SK-N-SH (cell line): ENCODE measurements at regions not wholly inside any gene's neighbourhood (a gene's known extent, or its start where the extent isn't known, plus 50 kb on each side); places are given as distances from the start of the nearest gene placed in this dataset.

Experiments
- CTCF ChIA-PET: fragments of 300-600, 350-600 bp; formaldehyde crosslinking; extraction: SDS; loops from one replicate; lab custom pipeline; 2021; lab: Yijun Ruan, JAX
- POLR2A ChIA-PET: fragments of 350-600 bp; sonication (Branson Sonifier 250); formaldehyde crosslinking; extraction: SDS; loops from one replicate; lab custom pipeline; 2020; ENCODE audit warnings: antibody characterized with exemption, inconsistent platforms; lab: Yijun Ruan, JAX
- DNase-seq: peaks from one replicate; pipeline ENCODE4 v3.0.0; 2012
- H2AFZ ChIP-seq: fragments of 200-600 bp; sonication (generic); 2 replicates; pipeline ENCODE4 v1.8.1; 2016; ENCODE audit warnings: antibody characterized with exemption, mild to moderate bottlenecking, low read depth
- H3F3A ChIP-seq: fragments of 200-600 bp; sonication (generic); replicated peaks from 2 replicates; pipeline ENCODE3; 2016; ENCODE audit warnings: antibody characterized with exemption, mild to moderate bottlenecking; ENCODE audit not compliant: insufficient read depth
- H3K27ac ChIP-seq, 2 experiments: fragments of 200-500 bp in 1 of 2; fragments of 200-600 bp in 1 of 2; sonication (Bioruptor generic) in 1 of 2; sonication (generic), shearing (Covaris generic) in 1 of 2; 2 replicates each; pipeline versions ENCODE4 v1.5.1 to v1.6.1; 2014 to 2016; ENCODE audit warnings: low read depth in 2 of 2, inconsistent platforms in 1 of 2, low read length in 1 of 2, mild to moderate bottlenecking in 1 of 2, mixed read lengths in 1 of 2
- H3K27me3 ChIP-seq: fragments of 200-600 bp; sonication (generic), shearing (Covaris generic); 2 replicates; pipeline ENCODE4 v1.6.1; 2016; ENCODE audit warnings: mixed run types; ENCODE audit not compliant: insufficient read depth
- H3K36me3 ChIP-seq, 2 experiments: fragments of 200-500 bp in 1 of 2; fragments of 200-600 bp in 1 of 2; sonication (Bioruptor generic) in 1 of 2; sonication (generic) in 1 of 2; replicated peaks in 1 of 2; 2 replicates each; pipeline versions ENCODE3 to v1.5.1; 2014 to 2016; ENCODE audit warnings: low read length in 1 of 2, mild to moderate bottlenecking in 1 of 2; ENCODE audit not compliant: insufficient read depth in 2 of 2, control insufficient read depth in 1 of 2
- H3K4me1 ChIP-seq, 2 experiments: fragments of 200-500 bp in 1 of 2; fragments of 200-600 bp in 1 of 2; sonication (Bioruptor generic) in 1 of 2; sonication (generic), shearing (Covaris generic) in 1 of 2; 2 replicates each; pipeline versions ENCODE4 v1.5.1 to v1.6.1; 2014 to 2016; ENCODE audit warnings: low read depth in 1 of 2, low read length in 1 of 2, mixed run types in 1 of 2; ENCODE audit not compliant: insufficient read depth in 2 of 2, control insufficient read depth in 1 of 2
- H3K4me2 ChIP-seq: fragments of 200-600 bp; sonication (generic), shearing (Covaris generic); 2 replicates; pipeline ENCODE4 v1.6.1; 2017; ENCODE audit warnings: mixed run types
- H3K4me3 ChIP-seq, 2 experiments: fragments of 200-500 bp in 1 of 2; fragments of 200-600 bp in 1 of 2; sonication (Bioruptor generic) in 1 of 2; sonication (generic), shearing (Covaris generic) in 1 of 2; 2 replicates each; pipeline versions ENCODE4 v1.5.1 to v1.8.1; 2014 to 2016; ENCODE audit warnings: low read depth in 2 of 2, inconsistent platforms in 1 of 2, low read length in 1 of 2, mild to moderate bottlenecking in 1 of 2, mixed read lengths in 1 of 2, moderate library complexity in 1 of 2
- H3K79me2 ChIP-seq: fragments of 200-600 bp; sonication (generic); 2 replicates; pipeline ENCODE4 v1.8.1; 2017; ENCODE audit warnings: mild to moderate bottlenecking; ENCODE audit not compliant: insufficient read depth
- H3K9ac ChIP-seq: fragments of 200-600 bp; sonication (generic); 2 replicates; pipeline ENCODE4 v1.6.1; 2017; ENCODE audit warnings: mixed run types
- H3K9me2 ChIP-seq: fragments of 200-600 bp; sonication (generic); 2 replicates; pipeline ENCODE4 v1.6.1; 2017; ENCODE audit warnings: mixed run types
- H3K9me3 ChIP-seq: fragments of 200-600 bp; sonication (generic); 2 replicates; pipeline ENCODE4 v1.6.1; 2017; ENCODE audit warnings: mixed run types, mild to moderate bottlenecking, moderate library complexity
- H4K20me1 ChIP-seq: fragments of 200-600 bp; sonication (generic); 2 replicates; pipeline ENCODE4 v1.6.1; 2017; ENCODE audit warnings: mild to moderate bottlenecking, mixed run types; ENCODE audit not compliant: insufficient read depth
- ELF1 ChIP-seq: IDR thresholded peaks from 2 replicates; pipeline ENCODE4 v1.4.0; 2012
- EP300 ChIP-seq, 2 experiments: IDR thresholded peaks; 2 replicates each; pipeline versions ENCODE4 v1.4.0 to v1.6.1; 2012; ENCODE audit warnings: borderline replicate concordance in 1 of 2, low read depth in 1 of 2, low read length in 1 of 2
- EZH2phosphoT487 ChIP-seq: fragments of 200-600 bp; sonication (generic); IDR thresholded peaks from 2 replicates; pipeline ENCODE4 v1.6.1; 2017; ENCODE audit warnings: low read depth, mixed run types, mild to moderate bottlenecking, antibody characterized with exemption, moderate library complexity, borderline replicate concordance
- FOXM1 ChIP-seq: IDR thresholded peaks from 2 replicates; pipeline ENCODE4 v1.4.0; 2012; ENCODE audit warnings: low read depth, mild to moderate bottlenecking
- MXI1 ChIP-seq: IDR thresholded peaks from 2 replicates; pipeline ENCODE4 v1.6.1; 2012; ENCODE audit warnings: mild to moderate bottlenecking, low read depth, low read length, improper control_type of control experiment
- NFIC ChIP-seq: IDR thresholded peaks from 2 replicates; pipeline ENCODE4 v1.4.0; 2012; ENCODE audit warnings: borderline replicate concordance
- POLR2AphosphoS5 ChIP-seq: IDR thresholded peaks from 2 replicates; pipeline ENCODE4 v1.6.1; 2012; ENCODE audit warnings: low read depth, low read length
- RAD21 ChIP-seq: IDR thresholded peaks from 2 replicates; pipeline ENCODE4 v1.6.1; 2012; ENCODE audit warnings: mild to moderate bottlenecking, low read length
- RFX5 ChIP-seq: IDR thresholded peaks from 2 replicates; pipeline ENCODE4 v1.6.1; 2012; ENCODE audit warnings: mild to moderate bottlenecking, improper control_type of control experiment, low read length
- SIN3A ChIP-seq: IDR thresholded peaks from 2 replicates; pipeline ENCODE4 v1.6.1; 2012; ENCODE audit warnings: low read depth, mild to moderate bottlenecking, low read length, moderate library complexity, borderline replicate concordance
- TAF1 ChIP-seq: IDR thresholded peaks from 2 replicates; pipeline ENCODE4 v1.6.1; 2012; ENCODE audit warnings: low read depth, mild to moderate bottlenecking, low read length, moderate library complexity, borderline replicate concordance
- TCF12 ChIP-seq: IDR thresholded peaks from 2 replicates; pipeline ENCODE4 v1.4.0; 2012
- TEAD4 ChIP-seq: IDR thresholded peaks from 2 replicates; pipeline ENCODE4 v1.4.0; 2012; ENCODE audit warnings: mild to moderate bottlenecking, borderline replicate concordance; ENCODE audit not compliant: insufficient read depth
- YY1 ChIP-seq: IDR thresholded peaks from 2 replicates; pipeline ENCODE4 v1.4.0; 2012; ENCODE audit warnings: low read depth, mild to moderate bottlenecking
- WGBS: methylation state at CpG from one replicate; pipeline ENCODE4 v1.1.6; 2017; ENCODE audit warnings: low lambda C conversion rate; 5-methylcytosine and 5-hydroxymethylcytosine counted together
- TF ChIP-seq, protein P1 (sequence below): IDR thresholded peaks from 2 replicates; pipeline ENCODE4 v1.4.0; 2012; ENCODE audit warnings: low read depth, borderline replicate concordance
- TF ChIP-seq, protein P2 (sequence below): IDR thresholded peaks from 2 replicates; pipeline ENCODE4 v1.6.1; 2012; ENCODE audit warnings: mild to moderate bottlenecking, low read depth, low read length, moderate library complexity
- TF ChIP-seq, protein P3 (sequence below): IDR thresholded peaks from 2 replicates; pipeline ENCODE4 v1.4.0; 2012; ENCODE audit warnings: low read depth, borderline replicate concordance
- TF ChIP-seq, protein P4 (sequence below): IDR thresholded peaks from 2 replicates; pipeline ENCODE4 v1.4.0; 2012; ENCODE audit warnings: low read depth

DNA sequence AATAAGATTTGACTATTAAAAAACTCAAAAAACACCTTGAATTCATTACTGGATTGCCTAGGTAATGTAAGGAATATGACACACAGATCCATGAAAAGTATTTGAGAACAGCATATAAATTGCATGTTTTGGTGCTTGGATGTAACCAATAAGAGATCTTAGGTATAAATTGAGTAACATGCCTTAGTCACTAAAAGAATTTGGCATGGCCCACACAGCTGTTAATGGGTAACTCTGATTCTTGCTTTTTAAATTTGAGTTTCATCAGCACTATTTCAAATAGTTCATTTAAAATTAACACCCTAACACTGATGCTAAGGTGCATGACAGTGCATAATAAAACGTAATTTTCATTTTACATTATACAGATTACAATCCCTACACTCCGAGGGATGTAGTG, 779.3 kb upstream of the WWC1 start:
- POLR2A ChIA-PET: no interaction called here
- H3K79me2 ChIP-seq: no peaks in the 10 kb centered on the region
- no peak for DNase-seq
- no peaks in the 10 kb centered on the region for H3F3A ChIP-seq
- no peaks in the 10 kb centered on the region for H3K9me2 ChIP-seq
- H3K36me3 ChIP-seq: no peaks in the 10 kb centered on the region
- no peaks in the 10 kb centered on the region for H3K9me3 ChIP-seq
- no peak overlapping the region for H3K27ac ChIP-seq
- CTCF ChIA-PET: no interaction called here
- no peaks in the 10 kb centered on the region for H4K20me1 ChIP-seq
- no peak overlapping the region for H2AFZ ChIP-seq
- no peaks in the 10 kb centered on the region for H3K27me3 ChIP-seq
- H3K4me3 ChIP-seq: no peak overlapping the region
- H3K4me1 ChIP-seq: peaks cover 0 to 5% of the 10 kb centered on the region in 2 experiments; a peak in 1 of 4 replicates
- no peak overlapping the region for H3K9ac ChIP-seq
- 24% methylated on average over 2 of the region's 2 CpGs for WGBS
- TF ChIP-seq, protein P1, sequence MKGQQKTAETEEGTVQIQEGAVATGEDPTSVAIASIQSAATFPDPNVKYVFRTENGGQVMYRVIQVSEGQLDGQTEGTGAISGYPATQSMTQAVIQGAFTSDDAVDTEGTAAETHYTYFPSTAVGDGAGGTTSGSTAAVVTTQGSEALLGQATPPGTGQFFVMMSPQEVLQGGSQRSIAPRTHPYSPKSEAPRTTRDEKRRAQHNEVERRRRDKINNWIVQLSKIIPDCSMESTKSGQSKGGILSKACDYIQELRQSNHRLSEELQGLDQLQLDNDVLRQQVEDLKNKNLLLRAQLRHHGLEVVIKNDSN: no peak
- no peak for TF ChIP-seq EZH2phosphoT487
- TF ChIP-seq, protein P2, sequence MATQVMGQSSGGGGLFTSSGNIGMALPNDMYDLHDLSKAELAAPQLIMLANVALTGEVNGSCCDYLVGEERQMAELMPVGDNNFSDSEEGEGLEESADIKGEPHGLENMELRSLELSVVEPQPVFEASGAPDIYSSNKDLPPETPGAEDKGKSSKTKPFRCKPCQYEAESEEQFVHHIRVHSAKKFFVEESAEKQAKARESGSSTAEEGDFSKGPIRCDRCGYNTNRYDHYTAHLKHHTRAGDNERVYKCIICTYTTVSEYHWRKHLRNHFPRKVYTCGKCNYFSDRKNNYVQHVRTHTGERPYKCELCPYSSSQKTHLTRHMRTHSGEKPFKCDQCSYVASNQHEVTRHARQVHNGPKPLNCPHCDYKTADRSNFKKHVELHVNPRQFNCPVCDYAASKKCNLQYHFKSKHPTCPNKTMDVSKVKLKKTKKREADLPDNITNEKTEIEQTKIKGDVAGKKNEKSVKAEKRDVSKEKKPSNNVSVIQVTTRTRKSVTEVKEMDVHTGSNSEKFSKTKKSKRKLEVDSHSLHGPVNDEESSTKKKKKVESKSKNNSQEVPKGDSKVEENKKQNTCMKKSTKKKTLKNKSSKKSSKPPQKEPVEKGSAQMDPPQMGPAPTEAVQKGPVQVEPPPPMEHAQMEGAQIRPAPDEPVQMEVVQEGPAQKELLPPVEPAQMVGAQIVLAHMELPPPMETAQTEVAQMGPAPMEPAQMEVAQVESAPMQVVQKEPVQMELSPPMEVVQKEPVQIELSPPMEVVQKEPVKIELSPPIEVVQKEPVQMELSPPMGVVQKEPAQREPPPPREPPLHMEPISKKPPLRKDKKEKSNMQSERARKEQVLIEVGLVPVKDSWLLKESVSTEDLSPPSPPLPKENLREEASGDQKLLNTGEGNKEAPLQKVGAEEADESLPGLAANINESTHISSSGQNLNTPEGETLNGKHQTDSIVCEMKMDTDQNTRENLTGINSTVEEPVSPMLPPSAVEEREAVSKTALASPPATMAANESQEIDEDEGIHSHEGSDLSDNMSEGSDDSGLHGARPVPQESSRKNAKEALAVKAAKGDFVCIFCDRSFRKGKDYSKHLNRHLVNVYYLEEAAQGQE: no peak
- no peak for TF ChIP-seq MXI1
- TF ChIP-seq EP300 (IDR thresholded peaks at IDR 0.05; ENCODE audit: borderline replicate concordance in 1 of 2, low read depth in 1 of 2, low read length in 1 of 2): no peak
- no peak for TF ChIP-seq POLR2AphosphoS5
- TF ChIP-seq, protein P3, sequence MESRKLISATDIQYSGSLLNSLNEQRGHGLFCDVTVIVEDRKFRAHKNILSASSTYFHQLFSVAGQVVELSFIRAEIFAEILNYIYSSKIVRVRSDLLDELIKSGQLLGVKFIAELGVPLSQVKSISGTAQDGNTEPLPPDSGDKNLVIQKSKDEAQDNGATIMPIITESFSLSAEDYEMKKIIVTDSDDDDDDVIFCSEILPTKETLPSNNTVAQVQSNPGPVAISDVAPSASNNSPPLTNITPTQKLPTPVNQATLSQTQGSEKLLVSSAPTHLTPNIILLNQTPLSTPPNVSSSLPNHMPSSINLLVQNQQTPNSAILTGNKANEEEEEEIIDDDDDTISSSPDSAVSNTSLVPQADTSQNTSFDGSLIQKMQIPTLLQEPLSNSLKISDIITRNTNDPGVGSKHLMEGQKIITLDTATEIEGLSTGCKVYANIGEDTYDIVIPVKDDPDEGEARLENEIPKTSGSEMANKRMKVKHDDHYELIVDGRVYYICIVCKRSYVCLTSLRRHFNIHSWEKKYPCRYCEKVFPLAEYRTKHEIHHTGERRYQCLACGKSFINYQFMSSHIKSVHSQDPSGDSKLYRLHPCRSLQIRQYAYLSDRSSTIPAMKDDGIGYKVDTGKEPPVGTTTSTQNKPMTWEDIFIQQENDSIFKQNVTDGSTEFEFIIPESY: no peak
- no peak for TF ChIP-seq FOXM1
- TF ChIP-seq TEAD4: no peak
- no peak for TF ChIP-seq RFX5
- no peak for TF ChIP-seq NFIC
- no peak for TF ChIP-seq ELF1
- TF ChIP-seq TAF1: no peak
- TF ChIP-seq YY1: no peak
- TF ChIP-seq TCF12: no peak
- TF ChIP-seq, protein P4, sequence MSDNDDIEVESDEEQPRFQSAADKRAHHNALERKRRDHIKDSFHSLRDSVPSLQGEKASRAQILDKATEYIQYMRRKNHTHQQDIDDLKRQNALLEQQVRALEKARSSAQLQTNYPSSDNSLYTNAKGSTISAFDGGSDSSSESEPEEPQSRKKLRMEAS: no peak
- TF ChIP-seq SIN3A: no peak
- TF ChIP-seq RAD21: no peak
- no peak overlapping the region for H3K4me2 ChIP-seq
